GM12878 (cell line): ENCODE measurements at regions not wholly inside any gene's neighbourhood (a gene's known extent, or its start where the extent isn't known, plus 50 kb on each side); places are given as distances from the start of the nearest gene placed in this dataset.

Source experiments
- ATAC-seq: fragments of 200-7000 bp; cut with Tn5 transposase; 3 replicates; pipeline ENCODE4 v1.9.1; 2020; ENCODE audit warnings: mild to moderate bottlenecking, moderate library complexity
- BruUV-seq: library from RNA; stranded (reverse); fragments of 400-500 nt; replicated peaks from 2 replicates; lab custom pipeline; 2021; lab: Mats Ljungman, UMichigan
- CTCF ChIA-PET: fragments of 300-600 bp; sonication (Branson Sonifier 250); formaldehyde crosslinking; extraction: SDS; loops from one replicate; lab custom pipeline; 2021; ENCODE audit warnings: inconsistent platforms; lab: Yijun Ruan, JAX
- POLR2A ChIA-PET: fragments of 350-600 bp; formaldehyde crosslinking; extraction: SDS; loops from one replicate; lab custom pipeline; 2021; ENCODE audit warnings: inconsistent platforms; lab: Charles Lee
- RAD21 ChIA-PET: fragments of 300-600 bp; sonication (Branson Sonifier 250); formaldehyde crosslinking; loops from one replicate; lab custom pipeline; 2023; ENCODE audit warnings: antibody characterized with exemption; ENCODE audit not compliant: unreplicated experiment; lab: Charles Lee
- SMC1A ChIA-PET: fragments of 300-600 bp; sonication (Branson Sonifier 250); formaldehyde crosslinking; loops from one replicate; lab custom pipeline; 2023; ENCODE audit not compliant: unreplicated experiment, uncharacterized antibody; lab: Charles Lee
- DNase-seq: peaks from one replicate; pipeline ENCODE4 v3.0.0-alpha.2; 2011; ENCODE audit warnings: low read depth, low spot score
- FAIRE-seq: peaks from 3 replicates; lab custom pipeline; 2011; peaks lifted over from hg19 to GRCh38; lab: Jason Lieb, UNC
- H2AFZ ChIP-seq: 2 replicates; pipeline ENCODE4 v1.6.0; 2011; ENCODE audit warnings: low read depth, low read length, control low read depth; ENCODE audit not compliant: control insufficient read depth
- H3K27ac ChIP-seq: 2 replicates; pipeline ENCODE4 v1.5.1; 2011; ENCODE audit warnings: control low read depth; ENCODE audit not compliant: control insufficient read depth, insufficient read depth
- H3K27me3 ChIP-seq, 2 experiments: replicated peaks in 1 of 2; 2 replicates each; pipeline versions ENCODE4 v1.6.0 to v1.6.1; 2011; ENCODE audit warnings: low read length in 1 of 2; ENCODE audit not compliant: control insufficient read depth in 2 of 2, insufficient read depth in 2 of 2
- H3K36me3 ChIP-seq, 2 experiments: 2 replicates each; pipeline ENCODE4 v1.5.1; 2011; ENCODE audit warnings: low read length in 1 of 2; ENCODE audit not compliant: control insufficient read depth in 2 of 2, insufficient read depth in 2 of 2
- H3K4me1 ChIP-seq: 2 replicates; pipeline ENCODE4 v1.6.1; 2011; ENCODE audit warnings: mild to moderate bottlenecking, low read length, moderate library complexity, mixed read lengths; ENCODE audit not compliant: control insufficient read depth, insufficient read depth
- H3K4me2 ChIP-seq: 2 replicates; pipeline ENCODE4 v1.6.0; 2011; ENCODE audit warnings: control low read depth; ENCODE audit not compliant: control insufficient read depth, insufficient read depth
- H3K4me3 ChIP-seq: fragments of 200-600 bp; sonication (generic); 2 replicates; pipeline ENCODE4 v1.5.1; 2016
- H3K79me2 ChIP-seq: 2 replicates; pipeline ENCODE4 v1.6.0; 2011; ENCODE audit warnings: low read length; ENCODE audit not compliant: control insufficient read depth, insufficient read depth
- H3K9ac ChIP-seq: 2 replicates; pipeline ENCODE4 v1.8.0; 2011; ENCODE audit warnings: low read length, control low read depth, mixed read lengths; ENCODE audit not compliant: control insufficient read depth, insufficient read depth
- H3K9me3 ChIP-seq: replicated peaks from 3 replicates; pipeline ENCODE4 v1.5.1; 2011; ENCODE audit warnings: mild to moderate bottlenecking, low read length; ENCODE audit not compliant: control insufficient read depth, insufficient read depth
- H4K20me1 ChIP-seq: 2 replicates; pipeline ENCODE4 v1.6.0; 2011; ENCODE audit not compliant: control insufficient read depth, insufficient read depth
- EP300 ChIP-seq, 2 experiments: fragments of 150-350 bp in 1 of 2; IDR thresholded peaks; 2 replicates each; pipeline ENCODE4 v1.6.1; 2011 to 2012; ENCODE audit warnings: low read depth in 2 of 2, low read length in 2 of 2, borderline replicate concordance in 1 of 2, improper control_type of control experiment in 1 of 2, inconsistent platforms in 1 of 2; ENCODE audit not compliant: control insufficient read depth in 1 of 2
- NFIC ChIP-seq: IDR thresholded peaks from 2 replicates; pipeline ENCODE4 v1.6.1; 2012; ENCODE audit warnings: low read depth, mild to moderate bottlenecking, inconsistent platforms, low read length, moderate library complexity
- PAX5 ChIP-seq: IDR thresholded peaks from 2 replicates; pipeline ENCODE4 v1.6.1; 2011; ENCODE audit warnings: low read depth, low read length, borderline replicate concordance
- SREBF2 ChIP-seq: IDR thresholded peaks from 2 replicates; pipeline ENCODE4 v1.6.1; 2012; ENCODE audit warnings: mild to moderate bottlenecking, low read length
- SUPT20H ChIP-seq: IDR thresholded peaks from 2 replicates; pipeline ENCODE4 v1.6.1; 2011; ENCODE audit warnings: low read depth, mild to moderate bottlenecking, low read length, moderate library complexity, borderline replicate concordance; ENCODE audit not compliant: control insufficient read depth
- WGBS: methylation state at CpG from one replicate; pipeline ENCODE4 v1.1.6; 2016; ENCODE audit warnings: low lambda C conversion rate; ENCODE audit not compliant: insufficient replicate concordance, insufficient coverage; ENCODE audit errors: missing lambda C conversion rate; 5-methylcytosine and 5-hydroxymethylcytosine counted together
- in situ Hi-C: fragments of 300-500 bp; cut with MboI; formaldehyde crosslinking; loops from 9 replicates; pipeline ENCODE4 v1.14.3; 2018; ENCODE audit warnings: mixed read lengths
- intact Hi-C: fragments of 100-400 bp; cut with micrococcal nuclease; formaldehyde crosslinking; loops from one replicate; pipeline ENCODE4 v1.14.2; 2022; ENCODE audit not compliant: unreplicated experiment
- TF ChIP-seq, protein P1 (sequence below): fragments of 450-650 bp; IDR thresholded peaks from 2 replicates; pipeline ENCODE4 v1.6.1; 2018; ENCODE audit warnings: borderline replicate concordance, mild to moderate bottlenecking; ENCODE audit not compliant: partially characterized antibody

DNA sequence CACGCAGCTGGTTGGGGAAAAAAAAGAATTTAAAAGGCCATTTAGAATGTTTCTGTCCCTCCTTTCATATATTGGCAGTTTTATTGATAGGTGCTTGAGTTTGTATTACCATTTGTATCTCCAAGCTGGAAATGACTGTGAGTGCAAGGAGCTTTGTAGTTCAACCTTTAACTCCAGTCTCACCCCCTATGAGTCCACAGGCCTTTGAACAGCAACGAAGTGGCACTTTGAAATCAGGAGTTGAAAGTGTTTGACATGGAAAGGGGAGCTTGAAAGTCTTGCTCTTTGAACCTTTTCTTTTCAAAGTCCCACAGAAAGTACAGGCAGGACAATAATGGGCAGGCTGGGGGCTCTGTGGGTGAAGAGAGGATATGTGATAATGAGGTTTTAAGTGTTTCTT is 480.3 kb downstream of the RERGL start:
- SMC1A ChIA-PET: no interaction called here
- H2AFZ ChIP-seq: no peak overlapping the region
- H3K27me3 ChIP-seq: no peaks in the 10 kb centered on the region
- FAIRE-seq (no peak), ATAC-seq (no peak), DNase-seq (no peak)
- no peaks in the 10 kb centered on the region for H3K4me1 ChIP-seq
- no peak overlapping the region for H3K27ac ChIP-seq
- CTCF ChIA-PET: no interaction called here
- intact Hi-C loops: no loop called here
- no peak for TF ChIP-seq SUPT20H
- TF ChIP-seq NFIC: no peak
- no peak for TF ChIP-seq SREBF2
- TF ChIP-seq EP300 (IDR thresholded peaks at IDR 0.05; ENCODE audit: borderline replicate concordance in 1 of 2, control insufficient read depth in 1 of 2, low read depth in 2 of 2, low read length in 2 of 2): no peak
- TF ChIP-seq, protein P1, sequence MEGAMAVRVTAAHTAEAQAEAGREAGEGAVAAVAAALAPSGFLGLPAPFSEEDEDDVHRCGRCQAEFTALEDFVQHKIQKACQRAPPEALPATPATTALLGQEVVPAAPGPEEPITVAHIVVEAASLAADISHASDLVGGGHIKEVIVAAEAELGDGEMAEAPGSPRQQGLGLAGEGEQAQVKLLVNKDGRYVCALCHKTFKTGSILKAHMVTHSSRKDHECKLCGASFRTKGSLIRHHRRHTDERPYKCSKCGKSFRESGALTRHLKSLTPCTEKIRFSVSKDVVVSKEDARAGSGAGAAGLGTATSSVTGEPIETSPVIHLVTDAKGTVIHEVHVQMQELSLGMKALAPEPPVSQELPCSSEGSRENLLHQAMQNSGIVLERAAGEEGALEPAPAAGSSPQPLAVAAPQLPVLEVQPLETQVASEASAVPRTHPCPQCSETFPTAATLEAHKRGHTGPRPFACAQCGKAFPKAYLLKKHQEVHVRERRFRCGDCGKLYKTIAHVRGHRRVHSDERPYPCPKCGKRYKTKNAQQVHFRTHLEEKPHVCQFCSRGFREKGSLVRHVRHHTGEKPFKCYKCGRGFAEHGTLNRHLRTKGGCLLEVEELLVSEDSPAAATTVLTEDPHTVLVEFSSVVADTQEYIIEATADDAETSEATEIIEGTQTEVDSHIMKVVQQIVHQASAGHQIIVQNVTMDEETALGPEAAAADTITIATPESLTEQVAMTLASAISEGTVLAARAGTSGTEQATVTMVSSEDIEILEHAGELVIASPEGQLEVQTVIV: no peak
- TF ChIP-seq PAX5: no peak
- no TSS peak for BruUV-seq
- H3K4me3 ChIP-seq: no peak overlapping the region
- WGBS: 11% methylated on average over 2 of the region's 2 CpGs
- in situ Hi-C loops: no loop called here
- no peaks in the 10 kb centered on the region for H3K9me3 ChIP-seq
- H3K79me2 ChIP-seq: no peaks in the 10 kb centered on the region
- H3K36me3 ChIP-seq: no peaks in the 10 kb centered on the region
- H3K9ac ChIP-seq: no peak overlapping the region
- H3K4me2 ChIP-seq: no peak overlapping the region
- H4K20me1 ChIP-seq: no peaks in the 10 kb centered on the region
- RAD21 ChIA-PET: no interaction called here
- POLR2A ChIA-PET: interaction anchor here (0.5 kb wide), 1 partner anchor 472 kb away, joined by 5 read pairs; no protein-coding TSS in a partner anchor
